Heart left ventricle (tissue), 16 donors: ENCODE measurements at regions not wholly inside any gene's neighbourhood (a gene's known extent, or its start where the extent isn't known, plus 50 kb on each side); places are given as distances from the start of the nearest gene placed in this dataset.

ENCODE experiments used
- ATAC-seq, 4 donors: fragments of 200-7000 bp; cut with Tn5 transposase; one replicate each; pipeline ENCODE4 v1.9.1; 2020 to 2022; ENCODE audit warnings: moderate library complexity in 4 of 4, mild to moderate bottlenecking in 3 of 4, moderate number of reproducible peaks in 1 of 4
- DNase-seq, 5 donors: peaks; one replicate each; pipeline ENCODE4 v3.0.0-alpha.2; 2020
- H3K27ac ChIP-seq, 12 donors: fragments of 200-600 bp; sonication (generic) in 4 of 12; one replicate each; pipeline versions ENCODE4 v1.5.0 to v1.8.0; 2016 to 2022; ENCODE audit warnings: mild to moderate bottlenecking in 2 of 12
- H3K27me3 ChIP-seq, 9 donors: fragments of 200-600 bp; sonication (generic) in 2 of 9; one replicate each; pipeline versions ENCODE4 v1.5.1 to v1.8.0; 2016 to 2022; ENCODE audit warnings: mild to moderate bottlenecking in 3 of 9
- H3K36me3 ChIP-seq, 9 donors: fragments of 200-600 bp; sonication (generic) in 2 of 9; one replicate each; pipeline versions ENCODE4 v1.5.0 to v1.8.0; 2018 to 2022; ENCODE audit warnings: mild to moderate bottlenecking in 2 of 9
- H3K4me1 ChIP-seq, 12 donors: fragments of 200-600 bp; sonication (generic) in 4 of 12; one replicate each; pipeline versions ENCODE4 v1.5.0 to v1.8.0; 2016 to 2022; ENCODE audit warnings: mild to moderate bottlenecking in 3 of 12
- H3K4me3 ChIP-seq, 12 donors: fragments of 200-600 bp; sonication (generic) in 4 of 12; one replicate each; pipeline versions ENCODE4 v1.5.0 to v1.8.0; 2017 to 2022; ENCODE audit warnings: mild to moderate bottlenecking in 9 of 12, moderate library complexity in 4 of 12
- H3K9me3 ChIP-seq, 12 donors: fragments of 200-600 bp; sonication (generic) in 4 of 12; one replicate each; pipeline versions ENCODE4 v1.5.0 to v1.8.0; 2016 to 2022; ENCODE audit warnings: mild to moderate bottlenecking in 1 of 12
- CTCF ChIP-seq, 12 donors: fragments of 200-600 bp; sonication (generic) in 4 of 12; IDR thresholded peaks; one replicate each; pipeline versions ENCODE4 v1.5.0 to v1.8.0; 2018 to 2022; ENCODE audit warnings: antibody characterized with exemption in 12 of 12, mild to moderate bottlenecking in 5 of 12
- POLR2A ChIP-seq, 2 donors: fragments of 450-650 bp; IDR thresholded peaks; one replicate each; pipeline ENCODE4 v1.6.1; 2017; ENCODE audit warnings: antibody characterized with exemption in 2 of 2, mild to moderate bottlenecking in 2 of 2, moderate library complexity in 2 of 2
- WGBS, 4 donors: extraction: QIAGEN DNeasy Blood & Tissue Kit in 2 of 4; methylation state at CpG; one replicate each; pipeline versions ENCODE4 v1.1.5 to v1.1.7; 2013 to 2018; 5-methylcytosine and 5-hydroxymethylcytosine counted together
- intact Hi-C, 10 donors: fragments of 100-400 bp; cut with DNase I; formaldehyde crosslinking; loops; one replicate each; pipeline versions ENCODE4 v1.11.1 to v1.14.2; 2022
- donor health status: ischemic (EF 13 %, LVEDD 7.1; RV severe dilation, severe dysfunction).
- donor health status: healthy with polysubstance abuse.
- donor health status: DM: no; HTN: yes; CAD: no.
- donor health status: DM: no; HTN: no; CAD: no.
- donor health status: ischemic (EF 25% LVEDD 6.9; RV normal size, moderate dysfunction).
- donor health status: ischemic (EF 25% LVEDD 5.7; RV mildly dilated, moderate dysfunction).
- donor health status: healthy.
- donor health status: DM: yes; HTN: yes; CAD: no.
- donor health status: ischemic (EF 35%, LVEDD 5.7; RV mildly dilated, moderate dysfunction).
- donor health status: nonischemic (EF 11% LVEDD 7.7; RV severe dilation, severe dysfunction).
- donor health status: DM: yes; HTN: yes; CAD: no.
- donor health status: PGD.
- donor health status: ischemic (EF 29% LVEDD 5.4; RV normal size, mild dysfunction).
- donor health status: nonischemic (EF 23%, LVEDD 6.1; RV moderate dilation, normal function).

DNA sequence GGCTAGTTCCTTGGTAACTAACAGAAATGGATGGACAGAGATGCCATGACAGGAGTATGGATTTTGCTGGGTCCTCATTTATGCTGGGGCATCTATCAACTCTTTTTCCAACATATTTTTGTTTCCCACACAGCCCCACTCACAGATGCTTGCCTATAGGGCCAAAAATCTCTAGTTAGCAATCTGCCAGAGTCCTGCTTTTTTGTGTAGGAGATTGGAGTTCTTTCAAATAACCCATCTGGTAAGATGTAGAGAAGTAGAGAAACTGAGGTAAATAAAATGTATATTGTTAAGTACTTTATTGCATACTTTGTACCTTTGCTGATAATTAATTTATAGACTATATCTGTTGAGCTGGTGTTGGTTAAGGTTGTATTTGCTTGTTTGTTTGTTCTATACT is 456.5 kb upstream of the GOLIM4 start:
- DNase-seq (no peak), ATAC-seq (no peak)
- intact Hi-C loops: no loop called here

GRCh38 chr3:168548719-168549118 is 453.0 kb upstream of the GOLIM4 start:
- Histone ChIP-seq H3K36me3 (no peaks in the 10 kb centered on the region), H3K4me3 (no peak overlapping the region), H3K4me1 (peaks cover 0 to 5% (median 0%) of the 10 kb centered on the region in 12 donors), H3K27me3 (no peaks in the 10 kb centered on the region), H3K9me3 (no peaks in the 10 kb centered on the region), H3K27ac (no peak overlapping the region)
- ATAC-seq: no peak
- intact Hi-C loops: no loop called here
- no peak for TF ChIP-seq POLR2A (IDR thresholded peaks at IDR 0.05)
- TF ChIP-seq CTCF (IDR thresholded peaks at IDR 0.05): no peak
- no peak for DNase-seq
- 74 to 83% (median 79%) methylated on average over 2 of the region's 2 CpGs for WGBS, 4 donors

More for the DNA sequence above, 456.5 kb upstream of the GOLIM4 start:
- no peak for TF ChIP-seq CTCF (IDR thresholded peaks at IDR 0.05)
- no peak for TF ChIP-seq POLR2A (IDR thresholded peaks at IDR 0.05)
- Histone ChIP-seq H3K9me3 (no peaks in the 10 kb centered on the region), H3K4me1 (no peaks in the 10 kb centered on the region), H3K27ac (no peak overlapping the region), H3K36me3 (no peaks in the 10 kb centered on the region), H3K27me3 (no peaks in the 10 kb centered on the region), H3K4me3 (no peak overlapping the region)

- Histone ChIP-seq H3K27ac (no peak overlapping the region), H3K4me3 (no peak overlapping the region), H3K36me3 (no peaks in the 10 kb centered on the region), H3K27me3 (no peaks in the 10 kb centered on the region), H3K4me1 (peaks cover 0 to 5% (median 0%) of the 10 kb centered on the region in 12 donors), H3K9me3 (no peaks in the 10 kb centered on the region)
- no peak for TF ChIP-seq CTCF (IDR thresholded peaks at IDR 0.05)
- intact Hi-C loops: no loop called here
- 87 to 89% (median 88%) methylated on average over 7 of the region's 7 CpGs for WGBS, 4 donors
- no peak for ATAC-seq
- no peak for DNase-seq
Observed at GRCh38 chr3:168546707-168547106, 451.0 kb upstream of the GOLIM4 start.

GRCh38 chr3:168545591-168545990 is 449.9 kb upstream of the GOLIM4 start:
- H3K9me3 ChIP-seq: no peaks in the 10 kb centered on the region
- H3K4me1 ChIP-seq: peaks cover 0 to 5% (median 0%) of the 10 kb centered on the region in 12 donors
- TF ChIP-seq CTCF (IDR thresholded peaks at IDR 0.05) (no peak), POLR2A (IDR thresholded peaks at IDR 0.05) (no peak)
- H3K36me3 ChIP-seq: no peaks in the 10 kb centered on the region
- H3K27me3 ChIP-seq: no peaks in the 10 kb centered on the region
- H3K27ac ChIP-seq: no peak overlapping the region
- intact Hi-C loops: no loop called here
- 17 to 33% (median 24%) methylated on average over 1 of the region's 1 CpG for WGBS, 4 donors
- ATAC-seq (peak; percentile 94 to 99 (median 97)), DNase-seq (peak in 4 of 5 donors; percentile 41 to 62 (median 50))
- no peak overlapping the region for H3K4me3 ChIP-seq
